Nephron progenitor cell (in vitro differentiated cells): ENCODE measurements at regions not wholly inside any gene's neighbourhood (a gene's known extent, or its start where the extent isn't known, plus 50 kb on each side); places are given as distances from the start of the nearest gene placed in this dataset.

Source experiments
- DNase-seq: peaks from one replicate; pipeline ENCODE4 v3.0.0; 2021
- H3K27ac Mint-ChIP-seq: 2 replicates; pipeline ENCODE4 v1.8.0; 2021; ENCODE audit warnings: mild to moderate bottlenecking, moderate library complexity, mixed read lengths
- H3K27me3 Mint-ChIP-seq: 2 replicates; pipeline ENCODE4 v1.8.0; 2021; ENCODE audit warnings: mild to moderate bottlenecking, low read depth, mixed read lengths; ENCODE audit not compliant: poor library complexity
- H3K36me3 Mint-ChIP-seq: 2 replicates; pipeline ENCODE4 v1.8.0; 2021; ENCODE audit warnings: low read depth, mixed read lengths
- H3K4me1 Mint-ChIP-seq: 2 replicates; pipeline ENCODE4 v1.8.0; 2021; ENCODE audit warnings: mixed read lengths
- H3K4me3 Mint-ChIP-seq: 2 replicates; pipeline ENCODE4 v1.8.0; 2021; ENCODE audit warnings: mild to moderate bottlenecking, moderate library complexity, mixed read lengths
- H3K9me3 Mint-ChIP-seq: 2 replicates; pipeline ENCODE4 v1.8.0; 2021; ENCODE audit warnings: mild to moderate bottlenecking, moderate library complexity, mixed read lengths
- TF ChIP-seq, protein P1 (sequence below): fragments of 200-600 bp; sonication (generic); IDR thresholded peaks from 2 replicates; pipeline ENCODE4 v1.5.0; 2021; ENCODE audit warnings: antibody characterized with exemption

DNA sequence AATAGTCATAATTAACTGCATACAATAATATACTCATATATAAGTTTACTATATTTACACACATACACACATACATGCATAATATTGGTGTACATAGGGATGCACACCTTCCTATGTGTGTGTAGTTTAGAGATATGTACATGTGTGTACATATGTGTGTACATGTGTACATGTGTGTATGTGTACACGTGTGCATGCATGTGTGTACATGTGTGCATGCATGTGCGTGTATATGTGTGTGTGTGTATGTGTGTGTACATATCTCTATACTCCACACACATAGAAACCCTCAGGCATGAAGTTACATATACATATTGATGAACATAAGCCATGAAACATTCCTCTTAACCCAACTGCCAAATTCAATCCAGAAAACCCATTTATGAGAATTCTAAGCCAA is 547.8 kb downstream of the TLR4 start:
- TF ChIP-seq, protein P1, sequence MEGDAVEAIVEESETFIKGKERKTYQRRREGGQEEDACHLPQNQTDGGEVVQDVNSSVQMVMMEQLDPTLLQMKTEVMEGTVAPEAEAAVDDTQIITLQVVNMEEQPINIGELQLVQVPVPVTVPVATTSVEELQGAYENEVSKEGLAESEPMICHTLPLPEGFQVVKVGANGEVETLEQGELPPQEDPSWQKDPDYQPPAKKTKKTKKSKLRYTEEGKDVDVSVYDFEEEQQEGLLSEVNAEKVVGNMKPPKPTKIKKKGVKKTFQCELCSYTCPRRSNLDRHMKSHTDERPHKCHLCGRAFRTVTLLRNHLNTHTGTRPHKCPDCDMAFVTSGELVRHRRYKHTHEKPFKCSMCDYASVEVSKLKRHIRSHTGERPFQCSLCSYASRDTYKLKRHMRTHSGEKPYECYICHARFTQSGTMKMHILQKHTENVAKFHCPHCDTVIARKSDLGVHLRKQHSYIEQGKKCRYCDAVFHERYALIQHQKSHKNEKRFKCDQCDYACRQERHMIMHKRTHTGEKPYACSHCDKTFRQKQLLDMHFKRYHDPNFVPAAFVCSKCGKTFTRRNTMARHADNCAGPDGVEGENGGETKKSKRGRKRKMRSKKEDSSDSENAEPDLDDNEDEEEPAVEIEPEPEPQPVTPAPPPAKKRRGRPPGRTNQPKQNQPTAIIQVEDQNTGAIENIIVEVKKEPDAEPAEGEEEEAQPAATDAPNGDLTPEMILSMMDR, result no peak
- DNase-seq, result no peak
- Mint-ChIP-seq H3K27me3 (no peaks in the 10 kb centered on the region), H3K4me1 (no peaks in the 10 kb centered on the region), H3K36me3 (no peaks in the 10 kb centered on the region), H3K4me3 (no peak overlapping the region), H3K27ac (no peak overlapping the region), H3K9me3 (peaks cover 24% of the 10 kb centered on the region)

DNA sequence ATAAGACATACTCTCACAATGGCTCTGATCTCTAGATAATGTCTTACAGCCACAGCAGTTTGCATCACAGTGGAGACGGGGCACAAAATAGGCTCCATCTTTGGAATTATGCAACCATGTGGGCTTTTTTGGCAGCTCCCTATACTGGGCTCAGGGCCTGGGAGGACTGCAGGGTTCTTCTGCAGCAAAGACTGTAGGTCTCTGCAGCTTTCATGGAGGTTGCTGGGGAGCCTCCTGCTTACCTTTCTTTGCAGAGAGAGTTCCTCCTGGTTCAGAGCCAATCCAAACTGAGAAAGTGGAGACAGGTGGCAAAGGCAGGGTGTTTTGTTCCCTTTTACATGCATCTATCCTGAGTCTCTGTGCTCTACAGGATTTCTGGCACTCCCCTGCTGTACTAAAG is 558.0 kb downstream of the TLR4 start:
- no peaks in the 10 kb centered on the region for H3K27me3 Mint-ChIP-seq
- peaks cover 30% of the 10 kb centered on the region for H3K9me3 Mint-ChIP-seq
- no peaks in the 10 kb centered on the region for H3K4me1 Mint-ChIP-seq
- H3K4me3 Mint-ChIP-seq, result no peak overlapping the region
- no peaks in the 10 kb centered on the region for H3K36me3 Mint-ChIP-seq
- H3K27ac Mint-ChIP-seq, result no peak overlapping the region
- TF ChIP-seq, protein P1, result no peak
- DNase-seq, result no peak

DNA sequence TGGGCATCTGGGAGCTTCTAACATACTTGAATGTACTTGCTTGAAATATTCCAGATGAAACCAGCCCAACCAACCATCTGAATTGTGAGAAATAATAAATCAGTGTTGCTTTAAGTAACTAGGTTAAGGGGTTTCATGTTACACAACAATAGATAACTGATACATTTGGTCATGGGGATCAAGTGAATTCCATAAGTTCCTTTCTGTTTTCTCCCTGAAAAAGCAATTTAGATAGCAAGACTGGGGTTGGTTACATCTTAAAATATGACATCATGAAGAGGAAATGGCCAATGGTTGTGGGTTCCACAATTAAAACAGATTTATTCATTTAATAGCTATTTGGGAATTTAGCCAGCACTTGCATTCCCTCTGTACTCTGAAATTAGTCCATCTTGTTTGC is 559.7 kb downstream of the TLR4 start:
- no peak for DNase-seq
- Mint-ChIP-seq H3K27ac (no peak overlapping the region), H3K27me3 (peaks cover 4% of the 10 kb centered on the region), H3K9me3 (peaks cover 18% of the 10 kb centered on the region), H3K4me1 (no peaks in the 10 kb centered on the region), H3K36me3 (no peaks in the 10 kb centered on the region), H3K4me3 (no peak overlapping the region)
- TF ChIP-seq, protein P1, result no peak

DNA sequence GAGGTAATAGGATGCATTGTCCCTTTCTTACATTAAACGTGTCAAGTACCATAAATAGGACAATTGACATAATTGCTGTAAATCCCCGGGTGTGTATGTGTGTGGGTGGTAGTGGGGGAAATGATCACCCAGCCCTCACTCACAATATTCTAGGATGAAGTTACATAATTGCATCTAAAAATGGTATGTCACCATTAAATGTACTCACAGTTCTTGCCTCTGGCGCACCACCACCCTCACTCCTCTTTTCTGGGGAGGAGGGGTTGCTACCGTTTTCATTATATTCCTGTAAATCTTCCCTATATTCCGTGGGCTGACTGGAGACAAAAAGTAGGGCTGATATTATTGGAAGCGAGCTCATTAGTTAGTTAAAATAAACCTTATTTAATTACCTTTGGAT is 563.8 kb downstream of the TLR4 start:
- peaks cover 8% of the 10 kb centered on the region for H3K27me3 Mint-ChIP-seq
- H3K27ac Mint-ChIP-seq, result no peak overlapping the region
- H3K36me3 Mint-ChIP-seq, result no peaks in the 10 kb centered on the region
- TF ChIP-seq, protein P1, result no peak
- no peaks in the 10 kb centered on the region for H3K9me3 Mint-ChIP-seq
- no peak for DNase-seq
- no peaks in the 10 kb centered on the region for H3K4me1 Mint-ChIP-seq
- H3K4me3 Mint-ChIP-seq, result no peak overlapping the region

DNA sequence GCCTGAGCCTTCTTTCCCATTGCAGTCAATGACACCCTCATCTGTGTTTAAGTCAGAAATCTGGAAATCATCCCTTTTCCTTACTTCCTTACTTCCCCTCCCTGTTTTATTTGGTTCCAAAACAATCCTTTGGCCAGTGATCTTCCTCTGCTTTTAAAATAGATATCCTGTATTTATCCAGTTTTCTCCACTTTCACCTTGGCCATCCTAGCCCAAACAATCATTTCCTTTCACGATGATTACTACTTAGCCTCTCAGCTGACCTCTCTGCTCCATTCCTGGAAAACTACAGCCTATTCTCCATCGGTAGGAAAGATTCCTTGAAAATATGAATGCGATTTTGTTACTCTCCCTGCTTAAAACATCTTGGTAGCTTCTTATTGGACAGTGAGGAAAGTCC is 565.4 kb downstream of the TLR4 start:
- H3K4me3 Mint-ChIP-seq, result no peak overlapping the region
- TF ChIP-seq, protein P1, result no peak
- no peak for DNase-seq
- H3K27ac Mint-ChIP-seq, result no peak overlapping the region
- no peaks in the 10 kb centered on the region for H3K36me3 Mint-ChIP-seq
- no peaks in the 10 kb centered on the region for H3K4me1 Mint-ChIP-seq
- peaks cover 8% of the 10 kb centered on the region for H3K27me3 Mint-ChIP-seq
- no peaks in the 10 kb centered on the region for H3K9me3 Mint-ChIP-seq

DNA sequence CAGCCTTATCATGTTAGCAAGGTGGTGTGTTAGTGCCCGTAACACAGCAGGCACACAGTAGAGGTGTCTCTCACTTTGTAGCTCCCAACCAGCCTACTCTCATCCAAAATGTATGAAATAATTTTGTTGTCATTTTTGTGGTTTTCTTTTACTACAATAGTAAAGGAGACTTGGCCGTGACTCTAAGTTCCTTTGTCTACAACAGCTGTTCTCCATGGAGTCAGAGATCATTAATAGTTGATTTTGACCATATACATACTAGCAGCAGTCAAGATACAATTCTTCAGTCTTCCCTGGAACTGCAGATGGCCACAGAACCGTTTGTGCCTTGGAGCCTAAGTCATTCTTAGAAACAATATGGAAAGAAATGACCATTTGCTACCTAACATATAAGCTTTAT is 567.1 kb downstream of the TLR4 start:
- TF ChIP-seq, protein P1, result no peak
- no peaks in the 10 kb centered on the region for H3K4me1 Mint-ChIP-seq
- H3K27me3 Mint-ChIP-seq, result peaks cover 8% of the 10 kb centered on the region
- no peaks in the 10 kb centered on the region for H3K36me3 Mint-ChIP-seq
- no peak for DNase-seq
- H3K4me3 Mint-ChIP-seq, result no peak overlapping the region
- H3K27ac Mint-ChIP-seq, result no peak overlapping the region
- no peaks in the 10 kb centered on the region for H3K9me3 Mint-ChIP-seq
